ENCODE measurements at regions not wholly inside any gene's neighbourhood (a gene's known extent, or its start where the extent isn't known, plus 50 kb on each side); places are given as distances from the start of the nearest gene placed in this dataset.
A peak's percentile ranks its signal among the peaks of the same experiment; 100 is the strongest.

DNA sequence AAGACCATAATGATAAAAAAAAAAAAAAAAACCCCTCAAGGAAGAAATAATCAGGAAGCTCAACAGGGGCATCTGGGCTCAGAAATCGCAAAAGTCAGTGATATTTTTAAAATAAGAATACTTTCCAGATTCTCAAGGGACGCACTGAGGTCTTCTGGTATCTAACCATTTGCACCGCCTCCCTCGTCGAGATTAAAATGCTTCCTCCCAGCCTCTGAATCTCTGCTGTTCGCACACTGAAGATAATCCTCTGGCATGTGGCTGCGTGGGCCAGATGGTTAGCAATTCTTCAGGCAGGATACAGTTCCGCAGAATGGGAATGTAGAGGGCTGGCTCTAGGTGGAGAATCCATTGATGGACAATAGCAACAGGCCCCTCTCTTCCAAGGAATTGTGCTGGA lies 211.7 kb upstream of the CDH5 start:
- ATAC-seq (no peak), DNase-seq (no peak)
- Mint-ChIP-seq H3K4me1 (peaks cover 8% of the 10 kb centered on the region), H3K27ac (no peak overlapping the region), H3K36me3 (ENCODE audit: low read depth) (no peaks in the 10 kb centered on the region), H3K4me3 (no peak overlapping the region), H3K27me3 (peaks cover 18% of the 10 kb centered on the region)
- no peaks in the 10 kb centered on the region for H3K9me3 ChIP-seq (ENCODE audit: control insufficient read depth, low read length, poor library complexity, severe bottlenecking)

DNA sequence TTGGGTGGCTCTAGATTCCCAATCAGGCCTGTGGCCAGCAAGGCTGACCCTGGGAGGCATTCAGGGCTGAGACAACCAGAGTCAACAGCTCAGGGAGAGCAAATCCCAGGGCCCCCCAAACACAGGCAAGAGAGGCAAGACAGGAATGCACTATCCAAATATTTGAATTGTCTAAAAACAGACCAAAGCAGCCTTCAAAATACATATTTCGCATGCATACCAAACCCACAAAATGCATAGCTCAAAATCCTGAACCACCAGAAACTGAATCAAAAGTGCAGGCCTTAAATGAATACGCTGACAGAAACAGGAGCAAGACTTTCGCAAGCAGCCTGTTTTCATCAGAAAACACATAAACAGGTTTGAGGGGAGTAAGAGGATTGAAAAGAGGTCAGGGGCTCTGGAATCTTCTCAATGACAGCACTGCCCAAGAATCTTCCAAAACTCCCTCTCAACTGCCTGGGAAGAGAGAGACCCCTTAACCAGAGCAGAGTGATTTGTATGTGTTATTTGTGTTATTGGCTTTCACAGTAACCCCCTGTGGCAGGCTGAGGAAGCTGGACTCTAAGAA lies 213.6 kb upstream of the CDH5 start:
- H3K4me1 Mint-ChIP-seq: peaks cover 8% of the 10 kb centered on the region
- DNase-seq (no peak), ATAC-seq (no peak)
- H3K9me3 ChIP-seq (ENCODE audit: control insufficient read depth, low read length, poor library complexity, severe bottlenecking): no peaks in the 10 kb centered on the region
- H3K27me3 Mint-ChIP-seq: peaks cover 29% of the 10 kb centered on the region
- H3K27ac Mint-ChIP-seq: peak overlapping the region; percentile 19
- H3K36me3 Mint-ChIP-seq (ENCODE audit: low read depth): no peaks in the 10 kb centered on the region
- no peak overlapping the region for H3K4me3 Mint-ChIP-seq

DNA sequence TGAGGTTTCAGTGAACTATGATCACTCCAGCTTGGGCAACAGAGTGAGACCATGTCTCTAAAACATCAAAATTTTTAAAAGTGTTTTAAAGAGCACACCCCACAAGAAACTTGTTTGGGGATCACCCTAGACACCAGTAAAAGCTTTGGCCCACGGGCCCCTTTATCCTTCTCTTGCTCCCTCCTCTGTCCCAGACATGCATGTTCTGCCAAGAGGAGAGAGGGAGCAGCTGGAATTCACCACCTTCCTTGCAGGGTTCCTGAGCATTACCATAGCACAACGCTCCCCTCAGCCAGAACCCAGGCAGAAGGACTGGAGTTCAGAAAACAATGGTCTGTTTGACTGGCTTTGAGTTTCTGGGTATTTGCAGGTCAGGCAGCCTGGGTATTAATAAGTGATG lies 214.3 kb upstream of the CDH5 start:
- no peaks in the 10 kb centered on the region for H3K9me3 ChIP-seq (ENCODE audit: control insufficient read depth, low read length, poor library complexity, severe bottlenecking)

DNA sequence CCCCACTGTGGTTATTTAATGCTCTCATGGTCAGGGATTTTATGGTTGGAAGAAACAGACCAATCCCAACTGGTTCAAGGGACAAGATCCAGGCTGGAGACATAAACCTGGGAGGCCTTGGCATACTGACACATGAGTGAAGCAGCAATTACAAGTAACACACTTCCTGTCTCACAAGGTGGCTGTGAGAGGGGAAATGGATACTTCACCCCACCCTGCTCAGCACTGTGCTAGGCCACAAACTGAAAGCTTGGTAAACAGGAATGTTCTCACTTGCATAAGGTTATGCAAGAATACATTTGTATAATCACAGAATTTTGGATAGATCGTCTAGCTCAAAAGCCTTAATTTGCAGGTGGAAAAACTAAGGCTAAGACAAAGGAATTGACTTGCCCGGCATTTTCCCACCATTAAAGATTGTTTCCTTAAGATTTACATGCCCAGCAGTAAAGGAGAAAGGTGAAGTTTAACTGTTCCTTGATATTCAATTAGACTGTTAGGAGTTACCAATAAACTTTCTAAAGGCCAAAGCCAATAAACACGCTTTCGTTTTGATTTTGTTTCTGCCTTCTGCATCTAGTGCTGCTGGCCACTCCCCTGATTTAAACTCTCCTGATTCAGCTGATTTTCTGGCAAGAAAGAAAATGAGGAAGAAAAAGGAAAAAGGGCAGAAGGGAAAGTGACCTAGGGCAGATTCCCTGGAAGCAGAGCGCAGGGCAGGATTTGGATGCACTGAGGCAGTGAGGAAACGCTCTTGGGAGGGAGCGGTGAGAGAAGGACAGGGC lies 215.6 kb upstream of the CDH5 start:
- no peak for DNase-seq
- H3K36me3 Mint-ChIP-seq (ENCODE audit: low read depth): no peaks in the 10 kb centered on the region
- peaks cover 6% of the 10 kb centered on the region for H3K4me1 Mint-ChIP-seq
- H3K4me3 Mint-ChIP-seq: no peak overlapping the region
- peak overlapping the region; percentile 32 for H3K27ac Mint-ChIP-seq
- peaks cover 31% of the 10 kb centered on the region for H3K27me3 Mint-ChIP-seq
- ATAC-seq: no peak
- H3K9me3 ChIP-seq (ENCODE audit: control insufficient read depth, low read length, poor library complexity, severe bottlenecking): no peaks in the 10 kb centered on the region

More for the DNA sequence above, 214.3 kb upstream of the CDH5 start:
- H3K36me3 Mint-ChIP-seq (ENCODE audit: low read depth): no peaks in the 10 kb centered on the region
- peak overlapping the region; percentile 19 for H3K27ac Mint-ChIP-seq
- H3K4me3 Mint-ChIP-seq: no peak overlapping the region
- peaks cover 30% of the 10 kb centered on the region for H3K27me3 Mint-ChIP-seq
- ATAC-seq: no peak
- peaks cover 8% of the 10 kb centered on the region for H3K4me1 Mint-ChIP-seq
- no peak for DNase-seq

DNA sequence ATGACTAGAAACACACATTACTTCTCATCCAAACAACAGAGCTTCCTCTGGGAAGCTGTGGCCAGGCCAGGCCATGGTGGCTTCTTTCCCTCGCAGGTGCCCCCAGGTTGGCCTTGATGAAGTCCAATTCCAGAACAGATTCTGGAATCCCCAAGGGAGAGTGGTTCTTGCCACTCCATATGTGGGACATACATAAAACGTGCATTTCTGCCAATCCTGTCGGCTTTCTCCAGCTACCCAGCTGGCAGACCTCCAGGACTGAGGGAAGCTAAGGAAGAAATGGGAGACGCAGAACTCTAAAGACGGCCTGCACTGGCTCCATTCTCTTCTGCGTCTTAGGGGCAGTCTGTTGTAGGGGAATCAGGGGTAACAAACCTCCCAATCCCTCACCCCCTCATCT lies 219.2 kb upstream of the CDH5 start:
- H3K27me3 Mint-ChIP-seq: peaks cover 38% of the 10 kb centered on the region
- DNase-seq (no peak), ATAC-seq (no peak)
- peaks cover 2% of the 10 kb centered on the region for H3K4me1 Mint-ChIP-seq
- H3K36me3 Mint-ChIP-seq (ENCODE audit: low read depth): no peaks in the 10 kb centered on the region
- no peaks in the 10 kb centered on the region for H3K9me3 ChIP-seq (ENCODE audit: control insufficient read depth, low read length, poor library complexity, severe bottlenecking)
- H3K4me3 Mint-ChIP-seq: no peak overlapping the region
- H3K27ac Mint-ChIP-seq: no peak overlapping the region

DNA sequence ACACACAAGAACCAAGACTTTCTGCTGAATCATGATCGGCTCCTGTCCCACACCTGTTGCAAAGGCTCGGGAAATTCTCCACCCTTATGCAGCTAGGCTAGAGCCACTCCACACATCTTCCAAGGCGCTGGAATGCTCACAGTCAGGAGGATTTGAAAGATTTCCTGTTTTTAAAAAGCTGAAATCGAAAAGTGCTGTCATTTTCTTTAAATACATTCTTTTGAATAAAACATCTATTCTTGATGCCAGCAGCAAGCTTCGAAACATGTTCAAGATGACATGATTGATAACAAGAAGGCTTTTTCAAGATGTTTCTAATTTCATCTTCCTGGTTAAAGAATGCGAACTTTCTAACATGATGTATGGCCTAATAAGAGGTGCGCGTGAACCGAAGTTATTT lies 219.7 kb upstream of the CDH5 start:
- Mint-ChIP-seq H3K36me3 (ENCODE audit: low read depth) (no peaks in the 10 kb centered on the region), H3K4me1 (peaks cover 2% of the 10 kb centered on the region), H3K27me3 (peaks cover 43% of the 10 kb centered on the region), H3K27ac (no peak overlapping the region), H3K4me3 (no peak overlapping the region)
- ATAC-seq (no peak), DNase-seq (no peak)
- H3K9me3 ChIP-seq (ENCODE audit: control insufficient read depth, low read length, poor library complexity, severe bottlenecking): no peaks in the 10 kb centered on the region

DNA sequence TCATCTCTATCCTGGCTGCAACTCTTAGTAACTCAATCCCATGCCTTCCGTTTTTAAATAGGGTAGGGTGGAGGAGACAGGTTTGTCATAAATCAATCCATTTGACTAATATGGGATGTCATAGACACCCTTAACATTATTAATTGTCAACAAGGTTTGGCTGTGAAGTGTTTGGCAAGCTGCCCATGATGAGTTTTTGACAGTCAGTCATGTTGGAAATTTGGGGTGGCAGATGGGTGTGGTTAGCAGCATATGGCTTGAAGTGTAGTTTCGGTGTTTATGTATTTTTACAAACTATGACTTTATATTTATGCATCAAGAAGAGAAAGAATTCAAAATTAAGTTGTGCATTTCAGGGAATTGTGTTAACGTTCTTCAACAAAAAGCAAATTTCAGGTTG lies 221.8 kb upstream of the CDH5 start:
- DNase-seq (no peak), ATAC-seq (no peak)
- Mint-ChIP-seq H3K27me3 (peaks cover 48% of the 10 kb centered on the region), H3K4me3 (no peak overlapping the region), H3K36me3 (ENCODE audit: low read depth) (no peaks in the 10 kb centered on the region), H3K4me1 (no peaks in the 10 kb centered on the region), H3K27ac (no peak overlapping the region)
- H3K9me3 ChIP-seq (ENCODE audit: control insufficient read depth, low read length, poor library complexity, severe bottlenecking): no peaks in the 10 kb centered on the region

DNA sequence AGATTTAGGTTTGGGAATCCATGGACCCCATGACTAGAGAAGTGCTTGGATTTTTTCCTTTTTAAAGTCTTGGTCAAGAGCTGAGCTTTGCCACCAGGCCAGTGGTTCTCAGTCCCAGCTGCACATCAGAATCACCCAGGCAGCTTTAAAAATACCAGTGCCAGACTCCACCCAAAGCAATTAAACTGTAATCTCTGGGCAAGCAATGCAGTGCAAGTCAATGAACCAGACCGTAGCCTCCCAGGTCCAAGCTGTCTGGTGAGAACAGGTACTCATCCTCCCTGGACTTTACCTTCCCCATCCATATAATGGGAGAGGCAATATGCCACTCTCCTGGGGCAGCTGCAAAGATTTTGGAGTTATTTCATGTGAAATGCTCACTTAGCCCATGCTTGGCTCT lies 223.1 kb upstream of the CDH5 start:
- Mint-ChIP-seq H3K36me3 (ENCODE audit: low read depth) (no peaks in the 10 kb centered on the region), H3K4me1 (no peaks in the 10 kb centered on the region), H3K27ac (no peak overlapping the region), H3K4me3 (no peak overlapping the region), H3K27me3 (peaks cover 40% of the 10 kb centered on the region)
- DNase-seq (no peak), ATAC-seq (no peak)
- H3K9me3 ChIP-seq (ENCODE audit: control insufficient read depth, low read length, poor library complexity, severe bottlenecking): no peaks in the 10 kb centered on the region

DNA sequence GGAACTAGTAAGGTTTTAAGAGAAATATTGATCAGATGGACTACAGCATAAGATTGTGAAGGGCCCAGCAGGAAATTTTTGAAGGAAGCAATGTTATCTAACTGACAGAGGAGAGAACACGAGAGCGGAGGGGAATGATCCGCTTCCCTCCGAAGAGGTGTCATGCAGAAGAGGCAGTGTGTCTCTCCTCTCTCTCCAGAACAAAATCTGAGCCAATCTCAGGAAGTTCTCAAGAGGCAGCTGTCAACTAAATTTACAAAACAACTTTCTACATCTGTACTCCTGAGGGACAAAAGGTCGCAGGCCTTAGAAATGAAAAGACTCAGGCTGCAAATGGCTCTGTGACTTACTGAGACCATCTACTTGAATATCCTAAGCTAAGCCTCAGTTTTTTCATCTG lies 224.6 kb upstream of the CDH5 start:
- Mint-ChIP-seq H3K27ac (no peak overlapping the region), H3K36me3 (ENCODE audit: low read depth) (no peaks in the 10 kb centered on the region), H3K27me3 (peaks cover 27% of the 10 kb centered on the region), H3K4me1 (no peaks in the 10 kb centered on the region), H3K4me3 (no peak overlapping the region)
- ATAC-seq (no peak), DNase-seq (no peak)
- H3K9me3 ChIP-seq (ENCODE audit: control insufficient read depth, low read length, poor library complexity, severe bottlenecking): no peaks in the 10 kb centered on the region

DNA sequence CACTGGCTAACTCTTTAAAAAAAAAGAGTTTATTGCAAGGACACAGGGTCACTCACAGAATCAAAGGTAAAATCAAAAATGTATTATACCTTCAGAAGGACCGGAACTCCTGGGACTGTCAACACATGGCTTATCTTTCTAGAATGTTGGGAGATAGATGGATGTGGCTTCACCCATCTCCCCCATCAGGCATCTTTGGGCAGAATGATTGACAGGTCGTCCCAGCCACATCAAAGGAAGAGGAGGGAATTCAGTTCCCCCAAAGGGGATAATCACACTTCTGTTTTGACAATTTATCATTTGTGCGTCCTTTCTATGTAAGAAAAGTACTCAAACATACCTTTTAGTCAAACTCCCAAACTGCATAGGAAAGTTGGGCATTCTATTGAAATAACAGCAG lies 228.6 kb upstream of the CDH5 start:
- Mint-ChIP-seq H3K4me1 (no peaks in the 10 kb centered on the region), H3K27me3 (peaks cover 37% of the 10 kb centered on the region), H3K36me3 (ENCODE audit: low read depth) (no peaks in the 10 kb centered on the region), H3K27ac (peak overlapping the region; percentile 68), H3K4me3 (no peak overlapping the region)
- no peaks in the 10 kb centered on the region for H3K9me3 ChIP-seq (ENCODE audit: control insufficient read depth, low read length, poor library complexity, severe bottlenecking)
- ATAC-seq (no peak), DNase-seq (no peak)

DNA sequence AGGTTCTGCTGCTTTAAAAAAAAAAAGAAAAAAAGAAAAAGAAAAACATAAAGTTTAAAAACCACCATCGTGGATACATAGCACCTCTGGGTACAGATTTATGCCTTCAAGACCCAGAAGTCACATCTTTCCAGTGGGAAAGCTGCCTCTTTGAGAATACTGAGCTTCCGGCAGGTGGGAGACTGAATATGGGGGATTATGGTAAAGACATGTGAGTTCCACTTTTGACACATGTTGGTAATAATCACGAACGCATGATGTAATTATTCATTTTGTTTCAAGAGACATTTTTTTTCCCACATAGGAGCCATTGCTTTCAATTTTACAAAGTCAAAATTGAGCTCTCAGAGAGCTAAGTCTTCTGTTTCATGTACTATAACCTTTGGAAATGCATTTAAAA lies 229.7 kb upstream of the CDH5 start:
- peaks cover 34% of the 10 kb centered on the region for H3K27me3 Mint-ChIP-seq
- no peaks in the 10 kb centered on the region for H3K4me1 Mint-ChIP-seq
- H3K27ac Mint-ChIP-seq: no peak overlapping the region
- no peak for ATAC-seq
- no peak for DNase-seq
- no peak overlapping the region for H3K4me3 Mint-ChIP-seq
- no peaks in the 10 kb centered on the region for H3K9me3 ChIP-seq (ENCODE audit: control insufficient read depth, low read length, poor library complexity, severe bottlenecking)
- H3K36me3 Mint-ChIP-seq (ENCODE audit: low read depth): no peaks in the 10 kb centered on the region

DNA sequence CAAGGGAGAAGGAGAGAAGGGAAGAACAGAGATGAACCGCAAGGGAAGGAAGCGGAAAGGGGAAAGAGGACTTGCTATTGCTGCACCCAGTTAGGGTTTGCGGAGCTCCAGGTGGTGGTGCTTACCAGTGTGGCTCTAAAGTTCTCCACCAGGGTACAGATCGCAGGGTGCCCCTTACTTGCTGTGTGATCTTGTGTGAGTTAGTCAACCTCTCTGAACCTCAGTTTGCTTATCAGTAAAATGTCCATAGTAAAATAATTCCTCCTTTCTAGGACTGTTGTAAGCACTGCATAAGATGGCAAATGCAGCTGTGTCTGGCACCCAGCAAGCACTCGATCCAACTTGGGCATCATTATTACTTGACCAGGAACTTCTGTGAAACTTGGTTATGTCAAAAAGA lies 230.7 kb upstream of the CDH5 start:
- no peaks in the 10 kb centered on the region for H3K4me1 Mint-ChIP-seq
- no peaks in the 10 kb centered on the region for H3K9me3 ChIP-seq (ENCODE audit: control insufficient read depth, low read length, poor library complexity, severe bottlenecking)
- ATAC-seq: no peak
- H3K27me3 Mint-ChIP-seq: peaks cover 31% of the 10 kb centered on the region
- no peak overlapping the region for H3K4me3 Mint-ChIP-seq
- no peak for DNase-seq
- H3K36me3 Mint-ChIP-seq (ENCODE audit: low read depth): no peaks in the 10 kb centered on the region
- H3K27ac Mint-ChIP-seq: no peak overlapping the region

DNA sequence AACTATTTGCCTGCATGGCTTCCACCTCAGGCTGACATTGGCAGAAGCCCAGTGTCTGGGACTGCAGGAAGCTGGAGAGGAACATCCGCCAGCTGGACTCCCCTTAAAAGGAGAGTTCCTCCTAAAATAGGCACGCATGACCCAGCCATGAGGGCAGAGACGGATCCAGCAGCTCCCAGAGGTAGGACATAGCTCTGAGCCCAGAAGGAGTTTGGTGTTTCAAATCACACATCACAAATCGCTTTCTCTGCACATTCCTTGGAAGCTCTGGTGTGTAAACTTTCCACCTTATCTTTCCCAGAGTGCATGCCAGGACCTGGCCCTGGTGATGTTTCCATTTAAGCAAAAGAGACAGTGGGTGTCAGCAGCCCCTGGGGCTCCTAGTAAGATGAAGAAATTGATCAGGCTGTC lies 231.1 kb upstream of the CDH5 start:
- ATAC-seq: no peak
- Mint-ChIP-seq H3K4me3 (no peak overlapping the region), H3K4me1 (no peaks in the 10 kb centered on the region), H3K27ac (no peak overlapping the region), H3K27me3 (peaks cover 31% of the 10 kb centered on the region), H3K36me3 (ENCODE audit: low read depth) (no peaks in the 10 kb centered on the region)
- H3K9me3 ChIP-seq (ENCODE audit: control insufficient read depth, low read length, poor library complexity, severe bottlenecking): no peaks in the 10 kb centered on the region
- no peak for DNase-seq

DNA sequence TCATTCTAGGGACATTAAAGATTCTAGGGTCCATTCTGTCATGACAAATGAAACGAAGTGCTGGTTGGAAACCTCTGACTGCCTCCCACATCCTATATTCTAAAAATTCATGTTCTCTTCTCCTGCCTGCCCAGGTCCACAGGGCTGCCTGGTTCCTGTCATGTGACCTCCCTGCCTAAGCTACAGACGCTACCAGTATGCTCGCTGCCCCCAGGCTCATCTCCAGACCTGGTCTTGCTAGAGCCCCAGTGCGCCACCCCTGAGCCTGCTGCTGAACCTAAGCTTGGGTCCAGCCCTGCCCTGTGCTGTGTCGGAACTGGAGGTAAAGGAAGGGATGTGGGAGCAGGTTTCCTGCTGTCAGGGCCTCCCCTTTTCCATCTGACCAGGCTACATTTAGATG lies 231.6 kb upstream of the CDH5 start:
- ATAC-seq (no peak), DNase-seq (no peak)
- H3K9me3 ChIP-seq (ENCODE audit: control insufficient read depth, low read length, poor library complexity, severe bottlenecking): no peaks in the 10 kb centered on the region
- no peak overlapping the region for H3K27ac Mint-ChIP-seq
- no peak overlapping the region for H3K4me3 Mint-ChIP-seq
- peaks cover 33% of the 10 kb centered on the region for H3K27me3 Mint-ChIP-seq
- H3K36me3 Mint-ChIP-seq (ENCODE audit: low read depth): no peaks in the 10 kb centered on the region
- H3K4me1 Mint-ChIP-seq: no peaks in the 10 kb centered on the region
